ENCODE measurements at regions not wholly inside any gene's neighbourhood (a gene's known extent, or its start where the extent isn't known, plus 50 kb on each side); places are given as distances from the start of the nearest gene placed in this dataset.

GRCh38 chr6:14187406-14187805 is 69.8 kb downstream of the CD83 start:
- TF ChIP-seq POLR2AphosphoS5 (IDR thresholded peaks at IDR 0.05) (no peak), EP300 (IDR thresholded peaks at IDR 0.05) (no peak), POLR2A (IDR thresholded peaks at IDR 0.05) (no peak), CTCF (IDR thresholded peaks at IDR 0.05) (no peak)
- Histone ChIP-seq H3K4me3 (no peak overlapping the region), H3K9me3 (no peaks in the 10 kb centered on the region), H3K36me3 (no peaks in the 10 kb centered on the region), H3K27ac (no peak overlapping the region), H3K27me3 (no peaks in the 10 kb centered on the region), H3K4me1 (no peaks in the 10 kb centered on the region)
- ATAC-seq (ENCODE audit: low FRiP score in 2 of 2) (no peak), DNase-seq (peak in 1 of 2 donors; percentile 28)
- WGBS, 2 donors = 51 to 70% methylated on average over 3 of the region's 3 CpGs

DNA sequence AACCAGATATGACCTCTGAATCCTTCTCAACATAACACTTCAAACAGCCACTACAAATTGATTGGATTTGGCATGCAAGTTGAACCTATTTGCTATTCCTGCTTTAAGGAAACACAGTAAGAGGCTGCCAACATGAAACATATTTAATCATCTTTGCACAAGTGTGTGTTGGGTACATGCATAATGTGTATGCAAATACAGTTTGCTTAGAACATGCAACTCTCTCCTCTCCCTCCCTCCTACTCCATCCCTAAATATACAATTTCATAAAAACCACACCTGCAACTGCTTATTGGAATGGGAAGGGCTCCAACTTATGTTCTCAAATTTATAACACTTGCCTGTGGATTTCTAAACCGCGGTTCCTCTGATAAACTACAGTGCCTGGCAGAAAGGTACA is 71.5 kb downstream of the CD83 start:
- ATAC-seq (ENCODE audit: low FRiP score in 2 of 2) (no peak), DNase-seq (no peak)
- H3K4me1 ChIP-seq = no peaks in the 10 kb centered on the region
- H3K36me3 ChIP-seq = no peaks in the 10 kb centered on the region
- TF ChIP-seq EP300 (IDR thresholded peaks at IDR 0.05) = no peak
- no peak for TF ChIP-seq POLR2A (IDR thresholded peaks at IDR 0.05)
- no peak for TF ChIP-seq CTCF (IDR thresholded peaks at IDR 0.05)
- no peak for TF ChIP-seq POLR2AphosphoS5 (IDR thresholded peaks at IDR 0.05)
- no peaks in the 10 kb centered on the region for H3K27me3 ChIP-seq
- no peak overlapping the region for H3K27ac ChIP-seq
- H3K4me3 ChIP-seq = no peak overlapping the region
- WGBS, 2 donors = 75 to 94% methylated on average over 2 of the region's 2 CpGs
- no peaks in the 10 kb centered on the region for H3K9me3 ChIP-seq

DNA sequence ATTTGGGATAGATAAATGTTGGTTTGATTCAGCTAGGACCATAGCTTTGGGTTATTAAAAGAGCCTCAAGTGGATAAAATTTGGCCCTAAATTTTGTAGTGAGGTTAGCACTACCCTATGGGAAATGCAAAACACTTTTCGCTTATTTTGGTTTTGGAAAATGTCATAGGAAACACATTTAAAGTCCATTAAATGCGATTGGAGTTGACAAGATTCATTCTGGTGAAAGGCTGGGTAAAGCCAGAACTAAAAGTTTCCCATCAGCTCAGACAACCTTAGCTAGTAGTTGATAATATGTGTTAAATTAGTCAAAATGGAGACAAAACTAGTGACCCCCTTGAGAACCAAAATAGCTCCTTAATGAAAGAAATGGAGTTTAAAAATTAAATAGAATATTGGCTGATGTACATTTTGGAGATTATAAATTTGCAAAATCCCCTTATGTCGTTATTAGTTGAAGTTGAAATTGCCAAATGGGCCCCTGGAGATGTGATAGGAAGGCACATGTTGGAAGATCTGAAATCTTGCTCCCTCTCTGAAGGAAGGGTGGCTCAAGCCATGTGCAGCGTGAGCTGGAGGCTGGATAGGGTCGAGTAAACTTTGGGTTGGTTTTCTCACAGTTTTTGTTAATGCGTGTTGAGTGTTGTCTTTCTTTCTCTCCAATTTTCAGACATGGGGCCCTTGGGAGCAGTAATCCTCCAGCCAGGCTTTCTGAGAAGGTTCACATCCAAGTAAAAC is 72.8 kb downstream of the CD83 start:
- Histone ChIP-seq H3K27me3 (no peaks in the 10 kb centered on the region), H3K4me3 (no peak overlapping the region), H3K9me3 (no peaks in the 10 kb centered on the region), H3K27ac (no peak overlapping the region), H3K4me1 (no peaks in the 10 kb centered on the region), H3K36me3 (no peaks in the 10 kb centered on the region)
- DNase-seq = no peak
- TF ChIP-seq POLR2A (IDR thresholded peaks at IDR 0.05) (no peak), CTCF (IDR thresholded peaks at IDR 0.05) (no peak), POLR2AphosphoS5 (IDR thresholded peaks at IDR 0.05) (no peak), EP300 (IDR thresholded peaks at IDR 0.05) (no peak)
- ATAC-seq (ENCODE audit: low FRiP score in 2 of 2) = no peak
- WGBS, 2 donors = 84 to 89% methylated on average over 6 of the region's 6 CpGs

GRCh38 chr6:14190929-14191224 is 73.3 kb downstream of the CD83 start:
- Histone ChIP-seq H3K27me3 (no peaks in the 10 kb centered on the region), H3K36me3 (no peaks in the 10 kb centered on the region), H3K4me3 (no peak overlapping the region), H3K27ac (no peak overlapping the region), H3K9me3 (no peaks in the 10 kb centered on the region), H3K4me1 (no peaks in the 10 kb centered on the region)
- DNase-seq (no peak), ATAC-seq (ENCODE audit: low FRiP score in 2 of 2) (no peak)
- TF ChIP-seq POLR2A (IDR thresholded peaks at IDR 0.05) (no peak), POLR2AphosphoS5 (IDR thresholded peaks at IDR 0.05) (no peak), CTCF (IDR thresholded peaks at IDR 0.05) (no peak), EP300 (IDR thresholded peaks at IDR 0.05) (no peak)
- 90 to 93% methylated on average over 6 of the region's 6 CpGs for WGBS, 2 donors

DNA sequence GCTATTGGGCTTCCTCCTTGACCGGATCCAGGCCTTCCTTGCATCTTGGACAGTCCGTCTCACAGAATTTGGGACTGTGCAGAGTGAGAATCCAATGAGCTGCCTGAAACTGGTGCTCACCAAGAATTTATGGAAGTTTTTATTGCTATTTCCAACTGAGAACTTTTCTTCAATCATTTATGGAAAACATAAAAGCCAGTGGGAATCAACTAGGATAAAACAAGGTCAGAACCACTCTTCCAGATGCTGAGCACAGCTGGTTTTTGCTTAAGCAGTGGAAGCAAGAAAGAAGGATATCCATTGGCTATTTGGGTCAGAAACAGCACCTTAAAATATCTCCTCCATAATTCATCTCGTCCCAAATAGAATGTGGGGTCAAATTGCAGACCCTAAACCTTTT is 74.2 kb downstream of the CD83 start:
- H3K4me3 ChIP-seq = no peak overlapping the region
- H3K9me3 ChIP-seq = no peaks in the 10 kb centered on the region
- H3K27me3 ChIP-seq = no peaks in the 10 kb centered on the region
- ATAC-seq (ENCODE audit: low FRiP score in 2 of 2) = no peak
- DNase-seq = no peak
- H3K4me1 ChIP-seq = no peaks in the 10 kb centered on the region
- no peak for TF ChIP-seq CTCF (IDR thresholded peaks at IDR 0.05)
- no peak for TF ChIP-seq POLR2AphosphoS5 (IDR thresholded peaks at IDR 0.05)
- no peak for TF ChIP-seq POLR2A (IDR thresholded peaks at IDR 0.05)
- no peak for TF ChIP-seq EP300 (IDR thresholded peaks at IDR 0.05)
- no peak overlapping the region for H3K27ac ChIP-seq
- 90 to 96% methylated on average over 3 of the region's 3 CpGs for WGBS, 2 donors
- H3K36me3 ChIP-seq = no peaks in the 10 kb centered on the region

Measured in upper lobe of left lung (tissue), 6 donors.